GM12864 (cell line): ENCODE measurements at regions not wholly inside any gene's neighbourhood (a gene's known extent, or its start where the extent isn't known, plus 50 kb on each side); places are given as distances from the start of the nearest gene placed in this dataset.

Experiments used
- DNase-seq: peaks from one replicate; pipeline ENCODE4 v3.0.0-alpha.2; 2011; ENCODE audit warnings: low read depth
- H3K4me3 ChIP-seq: 2 replicates; pipeline ENCODE4 v1.5.1; 2011; ENCODE audit warnings: mild to moderate bottlenecking, low read depth, low read length, control low read depth
- TF ChIP-seq, protein P1 (sequence below): IDR thresholded peaks from 2 replicates; pipeline ENCODE4 v1.5.1; 2011; ENCODE audit warnings: low read depth, mild to moderate bottlenecking, moderate library complexity, low read length, control low read depth, inconsistent platforms; ENCODE audit errors: missing control alignments

DNA sequence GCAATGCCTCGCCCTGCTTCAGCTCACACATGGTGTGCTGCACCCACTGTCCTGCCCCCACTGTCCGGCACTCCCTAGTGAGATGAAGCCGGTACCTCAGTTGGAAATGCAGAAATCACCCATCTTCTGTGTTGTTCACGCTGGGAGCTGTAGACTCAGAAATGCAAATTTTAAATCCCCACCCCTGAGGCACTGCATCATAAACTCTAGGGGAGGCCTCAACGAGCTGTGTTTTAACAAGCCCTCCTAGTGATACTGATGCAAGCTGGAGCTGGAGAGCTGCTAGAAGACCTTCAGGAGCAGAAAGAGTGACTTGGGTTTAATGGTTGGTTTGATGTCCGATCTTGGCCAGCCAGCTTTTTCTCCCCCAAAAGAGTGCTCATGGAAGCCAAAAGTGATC is 146.0 kb upstream of the MAST4 start:
- no peak overlapping the region for H3K4me3 ChIP-seq
- DNase-seq = no peak
- TF ChIP-seq, protein P1, sequence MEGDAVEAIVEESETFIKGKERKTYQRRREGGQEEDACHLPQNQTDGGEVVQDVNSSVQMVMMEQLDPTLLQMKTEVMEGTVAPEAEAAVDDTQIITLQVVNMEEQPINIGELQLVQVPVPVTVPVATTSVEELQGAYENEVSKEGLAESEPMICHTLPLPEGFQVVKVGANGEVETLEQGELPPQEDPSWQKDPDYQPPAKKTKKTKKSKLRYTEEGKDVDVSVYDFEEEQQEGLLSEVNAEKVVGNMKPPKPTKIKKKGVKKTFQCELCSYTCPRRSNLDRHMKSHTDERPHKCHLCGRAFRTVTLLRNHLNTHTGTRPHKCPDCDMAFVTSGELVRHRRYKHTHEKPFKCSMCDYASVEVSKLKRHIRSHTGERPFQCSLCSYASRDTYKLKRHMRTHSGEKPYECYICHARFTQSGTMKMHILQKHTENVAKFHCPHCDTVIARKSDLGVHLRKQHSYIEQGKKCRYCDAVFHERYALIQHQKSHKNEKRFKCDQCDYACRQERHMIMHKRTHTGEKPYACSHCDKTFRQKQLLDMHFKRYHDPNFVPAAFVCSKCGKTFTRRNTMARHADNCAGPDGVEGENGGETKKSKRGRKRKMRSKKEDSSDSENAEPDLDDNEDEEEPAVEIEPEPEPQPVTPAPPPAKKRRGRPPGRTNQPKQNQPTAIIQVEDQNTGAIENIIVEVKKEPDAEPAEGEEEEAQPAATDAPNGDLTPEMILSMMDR = no peak

DNA sequence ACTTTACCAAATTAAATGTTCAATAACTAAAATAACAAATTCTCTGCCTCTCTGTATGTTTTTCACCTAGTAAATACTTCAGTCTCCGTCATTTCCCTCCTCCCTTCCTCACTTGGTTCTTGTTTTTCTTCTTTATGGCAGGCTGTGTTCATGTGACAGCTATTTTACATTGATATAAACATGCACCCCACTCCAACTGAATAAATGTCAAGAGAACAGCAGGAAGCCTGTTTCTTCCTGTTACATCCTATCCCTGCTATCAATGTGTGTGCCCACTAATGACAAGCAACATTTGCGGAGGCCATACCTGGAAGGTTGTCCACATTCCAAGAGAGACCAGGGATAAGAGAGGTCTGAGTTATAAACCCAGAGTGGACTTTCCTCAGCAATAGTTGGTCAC is 145.2 kb upstream of the MAST4 start:
- no peak for DNase-seq
- no peak overlapping the region for H3K4me3 ChIP-seq
- TF ChIP-seq, protein P1 = no peak

DNA sequence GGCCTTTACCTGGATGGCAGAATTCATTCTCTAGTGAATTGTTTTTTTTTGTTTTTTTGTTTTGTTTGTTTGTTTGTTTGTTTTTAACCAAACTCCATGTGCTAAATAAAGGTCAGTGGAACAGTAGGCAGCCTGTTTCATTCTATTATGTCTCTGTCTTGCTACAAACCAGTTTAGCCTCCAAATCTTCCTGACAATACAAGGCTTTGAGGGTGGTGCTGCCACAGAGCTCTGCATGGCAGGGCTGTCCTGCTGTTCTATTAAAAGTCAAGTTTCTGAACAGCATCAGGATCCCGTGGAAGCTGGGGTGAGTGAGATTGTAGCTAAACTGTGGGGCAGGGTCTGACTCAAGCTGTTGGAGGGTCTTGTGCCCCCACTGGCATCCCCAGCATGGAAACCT is 144.1 kb upstream of the MAST4 start:
- DNase-seq = no peak
- no peak overlapping the region for H3K4me3 ChIP-seq
- TF ChIP-seq, protein P1 = no peak

DNA sequence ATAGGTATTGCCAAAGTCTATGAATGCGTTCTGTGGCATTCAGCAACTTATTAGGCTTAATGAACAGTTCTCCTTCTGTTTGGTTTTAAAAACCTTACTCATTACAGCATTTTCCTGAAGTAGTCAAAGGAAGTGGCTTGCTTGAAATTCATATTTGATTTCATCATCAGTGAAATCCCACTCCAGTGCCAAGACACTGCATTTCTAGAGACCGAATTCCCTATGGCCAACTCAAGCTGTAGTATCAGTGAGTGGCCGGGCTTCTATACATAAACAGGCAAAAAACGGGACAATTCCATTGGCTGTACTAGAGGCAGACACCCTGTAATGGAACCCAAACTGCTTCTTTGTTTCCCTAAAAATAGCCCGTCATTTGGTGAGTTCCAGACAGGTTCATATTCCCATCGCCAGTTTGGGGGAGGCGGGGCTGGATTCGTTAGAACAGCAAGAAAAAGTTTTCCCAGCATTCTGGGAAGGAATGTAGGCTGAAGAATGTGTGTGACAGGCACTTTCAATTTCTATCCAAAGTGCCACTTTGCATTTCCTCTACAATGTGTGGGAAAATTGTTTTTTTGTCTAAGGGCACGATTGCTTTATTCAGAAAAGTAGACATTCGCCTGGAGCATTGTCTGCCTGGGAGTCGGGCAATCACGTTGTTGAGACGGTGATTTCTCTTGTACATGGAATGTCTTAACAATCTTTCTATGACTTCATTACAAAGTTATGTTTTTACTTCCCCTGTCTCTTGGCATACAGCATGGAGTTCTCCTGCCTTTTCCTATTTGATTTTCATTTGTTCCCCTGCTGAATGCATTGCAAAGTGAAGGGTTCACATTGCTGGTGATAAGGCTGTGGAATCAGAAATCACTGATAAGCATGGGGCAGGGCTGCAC is 141.8 kb upstream of the MAST4 start:
- no peak overlapping the region for H3K4me3 ChIP-seq
- TF ChIP-seq, protein P1 = no peak
- DNase-seq = no peak

- no peak for DNase-seq
- H3K4me3 ChIP-seq = no peak overlapping the region
- TF ChIP-seq, protein P1 = no peak
Observed at GRCh38 chr5:66459728-66460127, 136.5 kb upstream of the MAST4 start.

DNA sequence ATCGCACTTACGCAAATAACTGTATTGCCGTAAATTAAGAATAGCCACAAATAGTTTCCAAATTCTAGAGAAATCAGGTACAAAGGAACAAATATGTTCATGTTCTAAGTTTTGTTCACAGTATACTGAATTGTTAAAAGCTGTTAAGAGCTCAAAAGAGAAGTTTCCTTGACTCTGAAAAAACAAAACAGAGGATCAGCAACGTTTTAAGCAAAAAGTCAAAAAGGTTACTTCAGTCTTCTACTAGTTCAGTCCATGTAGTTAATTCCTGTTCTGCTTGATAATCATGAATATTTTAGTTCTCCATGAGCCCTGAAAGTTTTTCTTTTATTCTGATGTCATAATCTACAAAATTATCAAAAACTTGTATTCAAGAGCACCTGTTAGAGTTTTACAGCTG is 128.6 kb upstream of the MAST4 start:
- no peak for DNase-seq
- H3K4me3 ChIP-seq = no peak overlapping the region
- TF ChIP-seq, protein P1 = no peak

- TF ChIP-seq, protein P1 = no peak
- no peak for DNase-seq
- no peak overlapping the region for H3K4me3 ChIP-seq
Observed at GRCh38 chr5:66469684-66470083, 126.5 kb upstream of the MAST4 start.
